PC-3 (cell line): ENCODE measurements at regions not wholly inside any gene's neighbourhood (a gene's known extent, or its start where the extent isn't known, plus 50 kb on each side); places are given as distances from the start of the nearest gene placed in this dataset.

Experiments used
- ATAC-seq: fragments of 200-7000 bp; cut with Tn5 transposase; 2 replicates; pipeline ENCODE4 v1.9.1; 2020; ENCODE audit warnings: mild to moderate bottlenecking, moderate library complexity
- BruUV-seq: library from RNA; stranded (reverse); fragments of 400-500 nt; replicated peaks from 2 replicates; lab custom pipeline; 2021; lab: Mats Ljungman, UMichigan
- CTCF ChIA-PET: fragments of 300-600 bp; sonication (Branson Sonifier 250); formaldehyde crosslinking; loops from one replicate; lab custom pipeline; 2022; ENCODE audit warnings: antibody characterized with exemption; lab: Charles Lee
- POLR2A ChIA-PET: fragments of 300-600 bp; sonication (Branson Sonifier 250); formaldehyde crosslinking; loops from one replicate; lab custom pipeline; 2022; ENCODE audit warnings: antibody characterized with exemption; ENCODE audit not compliant: unreplicated experiment; lab: Charles Lee
- DNase-seq: peaks from one replicate; pipeline ENCODE4 v3.0.0-alpha.2; 2015
- H2AFZ ChIP-seq: fragments of 300-600 bp; sonication (generic); 2 replicates; pipeline ENCODE4 v1.6.0; 2016; ENCODE audit warnings: antibody characterized with exemption, low read length
- H3F3A ChIP-seq: fragments of 300-600 bp; sonication (generic); one replicate; pipeline ENCODE4 v1.6.0; 2017; ENCODE audit warnings: antibody characterized with exemption, low read length, control low read depth, mild to moderate bottlenecking; ENCODE audit not compliant: unreplicated experiment
- H3K27ac ChIP-seq: fragments of 300-600 bp; sonication (generic); 2 replicates; pipeline ENCODE4 v1.5.1; 2016; ENCODE audit warnings: mild to moderate bottlenecking, low read length
- H3K27me3 ChIP-seq: fragments of 300-600 bp; sonication (generic); 2 replicates; pipeline ENCODE4 v1.6.1; 2016; ENCODE audit warnings: low read length, mixed read lengths
- H3K36me3 ChIP-seq: fragments of 300-600 bp; sonication (generic); 2 replicates; pipeline ENCODE4 v1.6.1; 2016; ENCODE audit warnings: low read depth, mixed run types, low read length, mixed read lengths
- H3K4me1 ChIP-seq: fragments of 300-600 bp; sonication (generic); 2 replicates; pipeline ENCODE4 v1.5.1; 2016; ENCODE audit warnings: low read length; ENCODE audit not compliant: insufficient read depth
- H3K4me2 ChIP-seq: fragments of 300-600 bp; sonication (generic); 2 replicates; pipeline ENCODE4 v1.6.0; 2016; ENCODE audit warnings: low read length
- H3K4me3 ChIP-seq: fragments of 300-600 bp; sonication (generic); 2 replicates; pipeline ENCODE4 v1.5.1; 2016; ENCODE audit warnings: mild to moderate bottlenecking, low read length, mixed read lengths
- H3K79me2 ChIP-seq: fragments of 300-600 bp; sonication (generic); 2 replicates; pipeline ENCODE4 v1.6.1; 2017; ENCODE audit warnings: low read length, mixed read lengths
- H3K9ac ChIP-seq: fragments of 300-600 bp; sonication (generic); 2 replicates; pipeline ENCODE4 v1.6.0; 2016; ENCODE audit warnings: mild to moderate bottlenecking, low read length
- H3K9me2 ChIP-seq: fragments of 300-600 bp; sonication (generic); replicated peaks from 2 replicates; pipeline ENCODE4 v1.6.1; 2016; ENCODE audit warnings: mixed run types, low read length, mixed read lengths
- H3K9me3 ChIP-seq: fragments of 300-600 bp; sonication (generic); 2 replicates; pipeline ENCODE4 v1.6.1; 2016; ENCODE audit warnings: low read length, mixed read lengths
- H4K20me1 ChIP-seq: fragments of 300-600 bp; sonication (generic); 2 replicates; pipeline ENCODE4 v1.6.1; 2016; ENCODE audit warnings: low read length, mixed read lengths
- EZH2 ChIP-seq: fragments of 300-600 bp; sonication (generic); IDR thresholded peaks from one replicate; pipeline ENCODE4 v1.6.1; 2017; ENCODE audit warnings: antibody characterized with exemption, mild to moderate bottlenecking, low read length; ENCODE audit not compliant: unreplicated experiment
- EZH2phosphoT487 ChIP-seq: fragments of 300-600 bp; sonication (generic); IDR thresholded peaks from 2 replicates; pipeline ENCODE4 v1.6.1; 2018; ENCODE audit warnings: mild to moderate bottlenecking, antibody characterized with exemption, low read length, borderline replicate concordance
- intact Hi-C: fragments of 100-400 bp; cut with micrococcal nuclease; formaldehyde crosslinking; loops from 2 replicates; pipeline ENCODE4 v1.9.0; 2023
- TF ChIP-seq, protein P1 (sequence below): fragments of 300-600 bp; sonication (generic); conservative IDR thresholded peaks from 2 replicates; pipeline ENCODE4 v1.5.1; 2017; ENCODE audit warnings: antibody characterized with exemption, low read depth, mild to moderate bottlenecking, low read length

DNA sequence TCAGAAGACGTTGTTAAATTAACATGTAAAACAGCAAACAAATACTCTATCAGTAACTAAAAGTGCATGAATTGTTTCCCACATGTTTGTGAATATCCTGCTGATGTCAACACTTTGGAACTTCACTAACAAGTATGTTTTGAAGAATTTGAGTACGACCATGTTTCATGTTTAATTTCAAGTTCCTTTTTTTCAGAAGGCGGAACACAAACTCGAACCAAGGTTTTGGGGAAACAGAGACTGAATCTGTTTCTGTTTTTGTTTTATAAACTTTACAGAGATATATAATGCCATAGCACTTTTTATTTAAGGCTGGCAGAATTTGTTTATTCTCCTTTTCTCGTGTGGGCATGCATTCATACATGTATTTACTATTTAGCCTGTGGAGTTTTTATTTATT lies 509.3 kb upstream of the CITED2 start:
- no peaks in the 10 kb centered on the region for H3K36me3 ChIP-seq
- no peak overlapping the region for H3K27ac ChIP-seq
- DNase-seq = no peak
- H3F3A ChIP-seq = no peaks in the 10 kb centered on the region
- no peak overlapping the region for H3K4me2 ChIP-seq
- CTCF ChIA-PET = no interaction called here
- peaks cover 18% of the 10 kb centered on the region for H3K4me1 ChIP-seq
- BruUV-seq = no TSS peak
- POLR2A ChIA-PET = no interaction called here
- H3K9ac ChIP-seq = no peak overlapping the region
- no peak overlapping the region for H2AFZ ChIP-seq
- no peak overlapping the region for H3K4me3 ChIP-seq
- TF ChIP-seq EZH2phosphoT487 (no peak), EZH2 (no peak)
- TF ChIP-seq, protein P1, sequence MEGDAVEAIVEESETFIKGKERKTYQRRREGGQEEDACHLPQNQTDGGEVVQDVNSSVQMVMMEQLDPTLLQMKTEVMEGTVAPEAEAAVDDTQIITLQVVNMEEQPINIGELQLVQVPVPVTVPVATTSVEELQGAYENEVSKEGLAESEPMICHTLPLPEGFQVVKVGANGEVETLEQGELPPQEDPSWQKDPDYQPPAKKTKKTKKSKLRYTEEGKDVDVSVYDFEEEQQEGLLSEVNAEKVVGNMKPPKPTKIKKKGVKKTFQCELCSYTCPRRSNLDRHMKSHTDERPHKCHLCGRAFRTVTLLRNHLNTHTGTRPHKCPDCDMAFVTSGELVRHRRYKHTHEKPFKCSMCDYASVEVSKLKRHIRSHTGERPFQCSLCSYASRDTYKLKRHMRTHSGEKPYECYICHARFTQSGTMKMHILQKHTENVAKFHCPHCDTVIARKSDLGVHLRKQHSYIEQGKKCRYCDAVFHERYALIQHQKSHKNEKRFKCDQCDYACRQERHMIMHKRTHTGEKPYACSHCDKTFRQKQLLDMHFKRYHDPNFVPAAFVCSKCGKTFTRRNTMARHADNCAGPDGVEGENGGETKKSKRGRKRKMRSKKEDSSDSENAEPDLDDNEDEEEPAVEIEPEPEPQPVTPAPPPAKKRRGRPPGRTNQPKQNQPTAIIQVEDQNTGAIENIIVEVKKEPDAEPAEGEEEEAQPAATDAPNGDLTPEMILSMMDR = no peak
- H4K20me1 ChIP-seq = no peaks in the 10 kb centered on the region
- ATAC-seq = no peak
- H3K79me2 ChIP-seq = no peaks in the 10 kb centered on the region
- no peaks in the 10 kb centered on the region for H3K27me3 ChIP-seq
- no peaks in the 10 kb centered on the region for H3K9me2 ChIP-seq
- intact Hi-C loops = loop anchor here (5.0 kb wide), 1 partner anchor 1039 kb away; no protein-coding TSS in a partner anchor
- no peaks in the 10 kb centered on the region for H3K9me3 ChIP-seq

DNA sequence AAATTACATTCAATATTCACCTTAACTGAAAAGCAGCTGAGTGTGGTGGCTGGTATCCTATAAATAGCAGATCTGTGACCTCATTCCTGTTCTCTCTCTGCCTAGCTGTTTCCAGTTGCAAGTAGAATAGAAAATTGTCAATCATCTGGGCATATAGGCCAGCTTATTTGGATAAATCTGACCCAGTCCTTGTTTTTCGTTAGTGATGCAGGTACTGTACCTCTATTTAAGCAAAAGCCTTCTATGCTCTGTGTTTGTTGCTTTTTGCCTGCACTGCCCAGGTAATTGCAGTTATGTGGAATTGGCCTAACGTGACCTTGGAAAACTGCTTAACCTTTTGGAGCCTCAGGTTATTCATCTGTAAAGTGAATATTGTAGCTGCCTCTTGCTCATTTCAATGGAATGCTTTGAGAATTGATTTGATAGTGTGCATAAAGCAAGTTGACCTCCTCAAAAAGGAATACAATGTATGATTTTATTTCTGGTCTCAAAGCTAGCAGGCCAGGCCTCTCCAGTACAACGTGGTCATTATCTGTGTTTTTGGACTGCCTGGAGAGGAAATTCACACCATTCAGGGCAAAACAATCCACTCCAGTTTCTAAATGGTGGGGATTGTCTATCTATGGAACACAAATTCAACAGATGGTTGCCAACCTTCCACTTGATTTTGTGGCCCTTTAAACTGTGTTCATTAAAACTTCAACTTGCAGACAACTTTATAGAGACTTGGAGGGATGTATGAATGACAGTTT lies 508.7 kb upstream of the CITED2 start:
- TF ChIP-seq EZH2 (no peak), EZH2phosphoT487 (no peak)
- TF ChIP-seq, protein P1 = no peak
- Histone ChIP-seq H3K36me3 (no peaks in the 10 kb centered on the region), H3K79me2 (no peaks in the 10 kb centered on the region), H3K9ac (no peak overlapping the region), H2AFZ (no peak overlapping the region), H3K4me3 (no peak overlapping the region), H3K9me3 (no peaks in the 10 kb centered on the region), H3K4me2 (no peak overlapping the region), H4K20me1 (no peaks in the 10 kb centered on the region), H3K27me3 (no peaks in the 10 kb centered on the region), H3K9me2 (no peaks in the 10 kb centered on the region), H3K27ac (no peak overlapping the region), H3F3A (no peaks in the 10 kb centered on the region), H3K4me1 (peaks cover 18% of the 10 kb centered on the region)
- DNase-seq (peak; percentile 16), ATAC-seq (no peak)
- intact Hi-C loops = loop anchor here (5.0 kb wide), 1 partner anchor 1039 kb away; no protein-coding TSS in a partner anchor
- BruUV-seq = no TSS peak
- POLR2A ChIA-PET = interaction anchor here (0.6 kb wide), 1 partner anchor 190 kb away, joined by 3 read pairs; no protein-coding TSS in a partner anchor
- CTCF ChIA-PET = interaction anchor here (0.6 kb wide), 1 partner anchor 24 kb away, joined by 4 read pairs; no protein-coding TSS in a partner anchor

DNA sequence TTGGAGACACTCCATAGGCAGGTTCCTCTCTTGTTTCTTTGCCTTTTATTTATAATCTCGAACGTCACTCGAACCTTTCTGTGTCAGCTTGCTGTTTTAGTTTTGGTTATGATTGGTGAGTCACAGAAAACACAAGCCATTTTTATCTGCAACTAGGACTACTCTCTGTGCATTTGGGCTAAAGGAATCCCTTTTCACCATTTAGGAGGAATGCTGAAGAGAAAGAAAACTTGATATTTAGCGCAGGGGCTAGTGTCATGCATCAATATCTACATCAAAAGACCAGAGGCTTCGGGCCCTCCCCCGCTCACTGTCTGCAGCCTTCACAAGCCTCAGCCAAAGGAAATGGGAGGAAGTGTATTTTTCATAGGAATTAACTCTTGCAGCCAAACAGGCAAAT lies 507.8 kb upstream of the CITED2 start:
- Histone ChIP-seq H3K4me3 (no peak overlapping the region), H3K79me2 (no peaks in the 10 kb centered on the region), H3F3A (no peaks in the 10 kb centered on the region), H3K4me2 (no peak overlapping the region), H3K36me3 (no peaks in the 10 kb centered on the region), H4K20me1 (no peaks in the 10 kb centered on the region), H2AFZ (no peak overlapping the region), H3K27ac (no peak overlapping the region), H3K9ac (no peak overlapping the region), H3K27me3 (no peaks in the 10 kb centered on the region), H3K9me3 (no peaks in the 10 kb centered on the region), H3K9me2 (no peaks in the 10 kb centered on the region), H3K4me1 (peaks cover 18% of the 10 kb centered on the region)
- no peak for DNase-seq
- TF ChIP-seq, protein P1 = no peak
- TF ChIP-seq EZH2 = no peak
- no peak for TF ChIP-seq EZH2phosphoT487
- intact Hi-C loops = loop anchor here (5.0 kb wide), 1 partner anchor 1040 kb away; no protein-coding TSS in a partner anchor
- ChIA-PET CTCF (no interaction called here), POLR2A (no interaction called here)
- no peak for ATAC-seq
- BruUV-seq = no TSS peak
